Endodermal cell (in vitro differentiated cells): ENCODE measurements at regions not wholly inside any gene's neighbourhood (a gene's known extent, or its start where the extent isn't known, plus 50 kb on each side); places are given as distances from the start of the nearest gene placed in this dataset.

ENCODE experiments used
- DNase-seq: peaks from one replicate; pipeline ENCODE4 v3.0.0-alpha.2; 2017
- H3K27ac ChIP-seq: 2 replicates; pipeline ENCODE4 v1.5.1; 2013; ENCODE audit warnings: mild to moderate bottlenecking, low read depth, low read length, moderate library complexity
- H3K27me3 ChIP-seq: 2 replicates; pipeline ENCODE4 v1.6.1; 2013; ENCODE audit warnings: mild to moderate bottlenecking, low read length, moderate library complexity; ENCODE audit not compliant: insufficient read depth, control insufficient read depth, poor library complexity, severe bottlenecking
- H3K36me3 ChIP-seq: 2 replicates; pipeline ENCODE4 v1.7.0; 2013; ENCODE audit warnings: mild to moderate bottlenecking, low read length, moderate library complexity; ENCODE audit not compliant: control insufficient read depth, insufficient read depth
- H3K4me1 ChIP-seq: one replicate; pipeline ENCODE4 v1.7.0; 2013; ENCODE audit warnings: low read length; ENCODE audit not compliant: control insufficient read depth, insufficient read depth
- H3K4me3 ChIP-seq: 2 replicates; pipeline ENCODE4 v1.5.1; 2013; ENCODE audit warnings: mild to moderate bottlenecking, low read length, moderate library complexity
- H3K9ac ChIP-seq: 2 replicates; pipeline ENCODE4 v1.6.1; 2013; ENCODE audit warnings: mild to moderate bottlenecking, low read length, moderate library complexity; ENCODE audit not compliant: poor library complexity, severe bottlenecking; ENCODE audit errors: extremely low read depth
- H3K9me3 ChIP-seq: 2 replicates; pipeline ENCODE4 v1.6.1; 2013; ENCODE audit warnings: mild to moderate bottlenecking, low read length, moderate library complexity; ENCODE audit not compliant: control insufficient read depth
- H3K27ac Mint-ChIP-seq: 2 replicates; pipeline ENCODE4 v1.8.0; 2020; ENCODE audit warnings: mixed read lengths
- H3K27me3 Mint-ChIP-seq: 2 replicates; pipeline ENCODE4 v1.8.0; 2021; ENCODE audit warnings: mild to moderate bottlenecking, mixed read lengths; ENCODE audit not compliant: insufficient read depth
- H3K36me3 Mint-ChIP-seq: 2 replicates; pipeline ENCODE4 v1.8.0; 2020; ENCODE audit warnings: low read depth, mixed read lengths
- H3K4me1 Mint-ChIP-seq: 2 replicates; pipeline ENCODE4 v1.8.0; 2020; ENCODE audit warnings: mixed read lengths
- H3K4me3 Mint-ChIP-seq: 2 replicates; pipeline ENCODE4 v1.8.0; 2020; ENCODE audit warnings: mild to moderate bottlenecking, moderate library complexity, mixed read lengths
- H3K9me3 Mint-ChIP-seq: 2 replicates; pipeline ENCODE4 v1.8.0; 2020; ENCODE audit warnings: mild to moderate bottlenecking, mixed read lengths
- CTCF ChIP-seq: fragments of 200-600 bp; sonication (generic); conservative IDR thresholded peaks from 2 replicates; pipeline ENCODE4 v1.5.0; 2021; ENCODE audit warnings: antibody characterized with exemption, mild to moderate bottlenecking
- WGBS, 2 experiments: methylation state at CpG; one replicate each; pipeline versions ENCODE4 v1.1.5 to v1.1.7; 2013; ENCODE audit warnings: missing lambda C conversion rate in 2 of 2, mixed read lengths in 1 of 2; ENCODE audit not compliant: insufficient coverage in 1 of 2, insufficient read length in 1 of 2; 5-methylcytosine and 5-hydroxymethylcytosine counted together

GRCh38 chrX:17922303-17922702 lies 61.2 kb upstream of the RAI2 start:
- Histone ChIP-seq H3K4me3 (no peak overlapping the region), H3K27me3 (no peaks in the 10 kb centered on the region), H3K36me3 (no peaks in the 10 kb centered on the region), H3K9me3 (no peaks in the 10 kb centered on the region), H3K27ac (no peak overlapping the region), H3K9ac (no peak overlapping the region), H3K4me1 (no peaks in the 10 kb centered on the region)
- peaks cover 55% of the 10 kb centered on the region for H3K9me3 Mint-ChIP-seq
- 80% methylated on average over 5 of the region's 5 CpGs; no CpG with 5 or more reads in 1 of the 2 experiments for WGBS, 2 experiments
- no peak for DNase-seq
- no peaks in the 10 kb centered on the region for H3K27me3 Mint-ChIP-seq
- TF ChIP-seq CTCF, result no peak
- no peaks in the 10 kb centered on the region for H3K4me1 Mint-ChIP-seq
- no peak overlapping the region for H3K4me3 Mint-ChIP-seq
- H3K36me3 Mint-ChIP-seq, result no peaks in the 10 kb centered on the region
- H3K27ac Mint-ChIP-seq, result no peak overlapping the region

- Histone ChIP-seq H3K27ac (no peak overlapping the region), H3K27me3 (no peaks in the 10 kb centered on the region), H3K36me3 (no peaks in the 10 kb centered on the region), H3K9me3 (no peaks in the 10 kb centered on the region), H3K4me1 (no peaks in the 10 kb centered on the region), H3K4me3 (no peak overlapping the region), H3K9ac (no peak overlapping the region)
- no peak for TF ChIP-seq CTCF
- no peaks in the 10 kb centered on the region for H3K27me3 Mint-ChIP-seq
- WGBS, 2 experiments, result 67 to 88% methylated on average over 1 to 6 of the region's 6 CpGs
- peaks cover 60% of the 10 kb centered on the region for H3K9me3 Mint-ChIP-seq
- H3K36me3 Mint-ChIP-seq, result no peaks in the 10 kb centered on the region
- no peak overlapping the region for H3K27ac Mint-ChIP-seq
- no peak overlapping the region for H3K4me3 Mint-ChIP-seq
- no peaks in the 10 kb centered on the region for H3K4me1 Mint-ChIP-seq
- DNase-seq, result no peak
These were observed 58.9 kb upstream of the RAI2 start for GRCh38 chrX:17919896-17920446.

- 89% methylated on average over 4 of the region's 4 CpGs; no CpG with 5 or more reads in 1 of the 2 experiments for WGBS, 2 experiments
- H3K9me3 ChIP-seq, result no peaks in the 10 kb centered on the region
These were observed 57.0 kb upstream of the RAI2 start for GRCh38 chrX:17917945-17918577.

More at GRCh38 chrX:17917945-17918577, 57.0 kb upstream of the RAI2 start:
- H3K4me3 Mint-ChIP-seq, result no peak overlapping the region
- H3K27ac Mint-ChIP-seq, result no peak overlapping the region
- Histone ChIP-seq H3K4me3 (no peak overlapping the region), H3K27ac (no peak overlapping the region), H3K27me3 (no peaks in the 10 kb centered on the region), H3K36me3 (no peaks in the 10 kb centered on the region), H3K9ac (no peak overlapping the region), H3K4me1 (no peaks in the 10 kb centered on the region)
- no peaks in the 10 kb centered on the region for H3K4me1 Mint-ChIP-seq
- no peak for TF ChIP-seq CTCF
- H3K9me3 Mint-ChIP-seq, result peaks cover 46% of the 10 kb centered on the region
- H3K27me3 Mint-ChIP-seq, result no peaks in the 10 kb centered on the region
- H3K36me3 Mint-ChIP-seq, result no peaks in the 10 kb centered on the region
- no peak for DNase-seq
